Peyer's patch (tissue), 4 donors: ENCODE measurements at regions not wholly inside any gene's neighbourhood (a gene's known extent, or its start where the extent isn't known, plus 50 kb on each side); places are given as distances from the start of the nearest gene placed in this dataset.

Source experiments
- CTCF ChIP-seq, 6 experiments: fragments of 450-650 bp in 4 of 6; fragments of 200-600 bp in 2 of 6; sonication (generic) in 1 of 6; IDR thresholded peaks; one replicate each; pipeline ENCODE4 v1.5.1; 2017 to 2019; ENCODE audit warnings: antibody characterized with exemption in 6 of 6, mild to moderate bottlenecking in 3 of 6, moderate library complexity in 1 of 6
- POLR2A ChIP-seq, 2 donors: fragments of 450-650 bp; IDR thresholded peaks; one replicate each; pipeline ENCODE4 v1.5.1; 2017; ENCODE audit warnings: antibody characterized with exemption in 2 of 2, mild to moderate bottlenecking in 2 of 2, moderate library complexity in 2 of 2

DNA sequence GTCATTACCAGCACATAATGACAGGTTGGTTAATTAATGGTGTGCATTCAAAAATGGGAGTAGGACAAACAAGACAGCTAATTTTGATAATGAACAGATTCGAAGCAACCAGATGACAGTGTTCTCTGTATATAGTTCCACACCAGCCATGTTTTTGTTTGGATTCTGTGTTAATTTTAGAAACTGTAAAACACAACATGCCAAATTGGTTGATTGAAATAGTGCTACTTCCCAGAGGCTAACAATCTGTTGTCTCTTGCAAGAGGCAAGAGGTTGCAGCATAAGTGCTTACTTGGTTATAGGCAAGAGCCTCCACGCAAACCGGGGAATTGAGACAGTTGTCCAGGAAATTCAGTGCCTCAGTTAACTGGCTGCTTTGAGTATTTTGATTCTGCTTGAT, 170.2 kb upstream of the HABP2 start:
- TF ChIP-seq CTCF (IDR thresholded peaks at IDR 0.05): no peak
- TF ChIP-seq POLR2A (IDR thresholded peaks at IDR 0.05): no peak
